ENCODE measurements at regions not wholly inside any gene's neighbourhood (a gene's known extent, or its start where the extent isn't known, plus 50 kb on each side); places are given as distances from the start of the nearest gene placed in this dataset.

DNA sequence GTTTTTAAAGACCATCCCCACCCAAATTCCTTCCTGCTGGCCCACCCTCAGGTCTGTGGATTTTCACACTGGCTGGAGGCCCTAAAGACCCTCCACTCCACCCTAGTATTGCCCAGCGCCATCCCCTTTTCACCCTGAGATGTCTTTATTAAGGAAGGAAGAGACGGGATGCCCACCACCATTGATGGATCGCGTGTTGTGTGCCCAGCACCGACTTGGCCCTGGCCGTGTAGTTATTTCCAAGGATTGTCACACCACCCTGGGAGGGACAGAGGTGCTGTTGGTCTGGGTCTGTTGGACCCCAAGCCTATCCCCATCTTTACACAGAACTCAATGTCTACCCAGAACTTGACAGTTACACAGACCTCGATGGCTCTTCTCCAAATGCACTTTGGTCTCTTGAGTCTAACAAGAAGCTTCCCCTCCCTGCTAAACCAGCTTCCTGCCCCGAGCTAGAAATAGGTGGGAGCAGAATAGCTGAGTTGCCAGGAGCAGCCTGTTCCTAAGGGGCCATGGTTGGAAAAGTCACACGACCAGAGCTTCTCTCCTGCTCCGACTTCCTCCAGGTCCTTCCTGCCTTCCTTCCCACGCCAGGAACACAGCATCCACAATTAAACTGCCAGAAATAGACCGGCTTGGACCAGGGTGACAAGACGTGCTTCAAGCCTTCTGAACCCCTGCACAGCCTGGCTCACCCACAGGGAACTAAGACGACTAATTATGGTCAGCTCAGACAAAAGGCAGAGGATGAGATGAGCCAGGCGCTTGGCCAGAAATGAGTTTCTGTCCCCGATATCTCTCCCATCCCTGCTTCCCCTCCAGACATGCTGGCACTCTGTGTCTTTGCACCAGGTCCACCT is 139.5 kb upstream of the CHST15 start:
- Mint-ChIP-seq H3K4me1 (no peaks in the 10 kb centered on the region), H3K27me3 (ENCODE audit: insufficient read depth, low read depth, poor library complexity) (peaks cover 1% of the 10 kb centered on the region), H3K9me3 (peaks cover 29% of the 10 kb centered on the region; the same call in 2 of the 3 replicates), H3K36me3 (ENCODE audit: low read depth) (0 out of 3 replicates have a peak, but pooled peaks cover 5% of the 10 kb centered on the region), H3K27ac (no peak overlapping the region), H3K4me3 (no peak overlapping the region)
- Histone ChIP-seq H3K36me3 (ENCODE audit: insufficient read depth) (no peaks in the 10 kb centered on the region), H3K79me2 (replicated peaks; ENCODE audit: insufficient read depth) (no peaks in the 10 kb centered on the region), H3K4me1 (ENCODE audit: insufficient read depth) (no peaks in the 10 kb centered on the region), H2AFZ (no peak overlapping the region), H4K20me1 (replicated peaks; ENCODE audit: insufficient read depth) (no peaks in the 10 kb centered on the region), H3K4me2 (no peak overlapping the region), H3K27ac (ENCODE audit: low read depth) (no peak overlapping the region), H3K9me2 (ENCODE audit: insufficient read depth) (0 out of 2 replicates have a peak, but pooled peaks cover 2% of the 10 kb centered on the region), H3K27me3 (ENCODE audit: insufficient read depth) (no peaks in the 10 kb centered on the region), H3K4me3 (no peak overlapping the region), H3F3A (replicated peaks; ENCODE audit: low read depth) (0 out of 2 replicates have a peak, but pooled peaks cover 4% of the 10 kb centered on the region)
- ATAC-seq (no peak), DNase-seq (ENCODE audit: low spot score) (no peak)
- TF ChIP-seq ZNF331 (CRISPR knock-in tag; IDR thresholded peaks at IDR 0.05; ENCODE audit: low read depth) (no peak), JUNB (IDR thresholded peaks at IDR 0.05; ENCODE audit: unreplicated experiment) (no peak), CREB1 (CRISPR knock-in tag; IDR thresholded peaks at IDR 0.05; ENCODE audit: low read depth) (no peak), STAT1 (IDR thresholded peaks at IDR 0.05; ENCODE audit: unreplicated experiment) (no peak), POLR2AphosphoS5 (IDR thresholded peaks at IDR 0.05; ENCODE audit: low read depth) (no peak), EZH2phosphoT487 (IDR thresholded peaks at IDR 0.05; ENCODE audit: unreplicated experiment) (no peak), ZNF114 (CRISPR knock-in tag; IDR thresholded peaks at IDR 0.05) (no peak), NANOG (IDR thresholded peaks at IDR 0.05; ENCODE audit: borderline replicate concordance) (no peak), EZH2 (IDR thresholded peaks at IDR 0.05; ENCODE audit: low read depth, unreplicated experiment) (no peak)
- TF ChIP-seq, protein P1, sequence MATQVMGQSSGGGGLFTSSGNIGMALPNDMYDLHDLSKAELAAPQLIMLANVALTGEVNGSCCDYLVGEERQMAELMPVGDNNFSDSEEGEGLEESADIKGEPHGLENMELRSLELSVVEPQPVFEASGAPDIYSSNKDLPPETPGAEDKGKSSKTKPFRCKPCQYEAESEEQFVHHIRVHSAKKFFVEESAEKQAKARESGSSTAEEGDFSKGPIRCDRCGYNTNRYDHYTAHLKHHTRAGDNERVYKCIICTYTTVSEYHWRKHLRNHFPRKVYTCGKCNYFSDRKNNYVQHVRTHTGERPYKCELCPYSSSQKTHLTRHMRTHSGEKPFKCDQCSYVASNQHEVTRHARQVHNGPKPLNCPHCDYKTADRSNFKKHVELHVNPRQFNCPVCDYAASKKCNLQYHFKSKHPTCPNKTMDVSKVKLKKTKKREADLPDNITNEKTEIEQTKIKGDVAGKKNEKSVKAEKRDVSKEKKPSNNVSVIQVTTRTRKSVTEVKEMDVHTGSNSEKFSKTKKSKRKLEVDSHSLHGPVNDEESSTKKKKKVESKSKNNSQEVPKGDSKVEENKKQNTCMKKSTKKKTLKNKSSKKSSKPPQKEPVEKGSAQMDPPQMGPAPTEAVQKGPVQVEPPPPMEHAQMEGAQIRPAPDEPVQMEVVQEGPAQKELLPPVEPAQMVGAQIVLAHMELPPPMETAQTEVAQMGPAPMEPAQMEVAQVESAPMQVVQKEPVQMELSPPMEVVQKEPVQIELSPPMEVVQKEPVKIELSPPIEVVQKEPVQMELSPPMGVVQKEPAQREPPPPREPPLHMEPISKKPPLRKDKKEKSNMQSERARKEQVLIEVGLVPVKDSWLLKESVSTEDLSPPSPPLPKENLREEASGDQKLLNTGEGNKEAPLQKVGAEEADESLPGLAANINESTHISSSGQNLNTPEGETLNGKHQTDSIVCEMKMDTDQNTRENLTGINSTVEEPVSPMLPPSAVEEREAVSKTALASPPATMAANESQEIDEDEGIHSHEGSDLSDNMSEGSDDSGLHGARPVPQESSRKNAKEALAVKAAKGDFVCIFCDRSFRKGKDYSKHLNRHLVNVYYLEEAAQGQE (IDR thresholded peaks at IDR 0.05; ENCODE audit: unreplicated experiment) = no peak
- TF ChIP-seq, protein P2, sequence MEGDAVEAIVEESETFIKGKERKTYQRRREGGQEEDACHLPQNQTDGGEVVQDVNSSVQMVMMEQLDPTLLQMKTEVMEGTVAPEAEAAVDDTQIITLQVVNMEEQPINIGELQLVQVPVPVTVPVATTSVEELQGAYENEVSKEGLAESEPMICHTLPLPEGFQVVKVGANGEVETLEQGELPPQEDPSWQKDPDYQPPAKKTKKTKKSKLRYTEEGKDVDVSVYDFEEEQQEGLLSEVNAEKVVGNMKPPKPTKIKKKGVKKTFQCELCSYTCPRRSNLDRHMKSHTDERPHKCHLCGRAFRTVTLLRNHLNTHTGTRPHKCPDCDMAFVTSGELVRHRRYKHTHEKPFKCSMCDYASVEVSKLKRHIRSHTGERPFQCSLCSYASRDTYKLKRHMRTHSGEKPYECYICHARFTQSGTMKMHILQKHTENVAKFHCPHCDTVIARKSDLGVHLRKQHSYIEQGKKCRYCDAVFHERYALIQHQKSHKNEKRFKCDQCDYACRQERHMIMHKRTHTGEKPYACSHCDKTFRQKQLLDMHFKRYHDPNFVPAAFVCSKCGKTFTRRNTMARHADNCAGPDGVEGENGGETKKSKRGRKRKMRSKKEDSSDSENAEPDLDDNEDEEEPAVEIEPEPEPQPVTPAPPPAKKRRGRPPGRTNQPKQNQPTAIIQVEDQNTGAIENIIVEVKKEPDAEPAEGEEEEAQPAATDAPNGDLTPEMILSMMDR (conservative IDR thresholded peaks at IDR 0.05; ENCODE audit: low read depth in 2 of 2) = no peak
- TF ChIP-seq, protein P3, sequence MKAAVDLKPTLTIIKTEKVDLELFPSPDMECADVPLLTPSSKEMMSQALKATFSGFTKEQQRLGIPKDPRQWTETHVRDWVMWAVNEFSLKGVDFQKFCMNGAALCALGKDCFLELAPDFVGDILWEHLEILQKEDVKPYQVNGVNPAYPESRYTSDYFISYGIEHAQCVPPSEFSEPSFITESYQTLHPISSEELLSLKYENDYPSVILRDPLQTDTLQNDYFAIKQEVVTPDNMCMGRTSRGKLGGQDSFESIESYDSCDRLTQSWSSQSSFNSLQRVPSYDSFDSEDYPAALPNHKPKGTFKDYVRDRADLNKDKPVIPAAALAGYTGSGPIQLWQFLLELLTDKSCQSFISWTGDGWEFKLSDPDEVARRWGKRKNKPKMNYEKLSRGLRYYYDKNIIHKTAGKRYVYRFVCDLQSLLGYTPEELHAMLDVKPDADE (IDR thresholded peaks at IDR 0.05) = no peak
- TF ChIP-seq, protein P4, sequence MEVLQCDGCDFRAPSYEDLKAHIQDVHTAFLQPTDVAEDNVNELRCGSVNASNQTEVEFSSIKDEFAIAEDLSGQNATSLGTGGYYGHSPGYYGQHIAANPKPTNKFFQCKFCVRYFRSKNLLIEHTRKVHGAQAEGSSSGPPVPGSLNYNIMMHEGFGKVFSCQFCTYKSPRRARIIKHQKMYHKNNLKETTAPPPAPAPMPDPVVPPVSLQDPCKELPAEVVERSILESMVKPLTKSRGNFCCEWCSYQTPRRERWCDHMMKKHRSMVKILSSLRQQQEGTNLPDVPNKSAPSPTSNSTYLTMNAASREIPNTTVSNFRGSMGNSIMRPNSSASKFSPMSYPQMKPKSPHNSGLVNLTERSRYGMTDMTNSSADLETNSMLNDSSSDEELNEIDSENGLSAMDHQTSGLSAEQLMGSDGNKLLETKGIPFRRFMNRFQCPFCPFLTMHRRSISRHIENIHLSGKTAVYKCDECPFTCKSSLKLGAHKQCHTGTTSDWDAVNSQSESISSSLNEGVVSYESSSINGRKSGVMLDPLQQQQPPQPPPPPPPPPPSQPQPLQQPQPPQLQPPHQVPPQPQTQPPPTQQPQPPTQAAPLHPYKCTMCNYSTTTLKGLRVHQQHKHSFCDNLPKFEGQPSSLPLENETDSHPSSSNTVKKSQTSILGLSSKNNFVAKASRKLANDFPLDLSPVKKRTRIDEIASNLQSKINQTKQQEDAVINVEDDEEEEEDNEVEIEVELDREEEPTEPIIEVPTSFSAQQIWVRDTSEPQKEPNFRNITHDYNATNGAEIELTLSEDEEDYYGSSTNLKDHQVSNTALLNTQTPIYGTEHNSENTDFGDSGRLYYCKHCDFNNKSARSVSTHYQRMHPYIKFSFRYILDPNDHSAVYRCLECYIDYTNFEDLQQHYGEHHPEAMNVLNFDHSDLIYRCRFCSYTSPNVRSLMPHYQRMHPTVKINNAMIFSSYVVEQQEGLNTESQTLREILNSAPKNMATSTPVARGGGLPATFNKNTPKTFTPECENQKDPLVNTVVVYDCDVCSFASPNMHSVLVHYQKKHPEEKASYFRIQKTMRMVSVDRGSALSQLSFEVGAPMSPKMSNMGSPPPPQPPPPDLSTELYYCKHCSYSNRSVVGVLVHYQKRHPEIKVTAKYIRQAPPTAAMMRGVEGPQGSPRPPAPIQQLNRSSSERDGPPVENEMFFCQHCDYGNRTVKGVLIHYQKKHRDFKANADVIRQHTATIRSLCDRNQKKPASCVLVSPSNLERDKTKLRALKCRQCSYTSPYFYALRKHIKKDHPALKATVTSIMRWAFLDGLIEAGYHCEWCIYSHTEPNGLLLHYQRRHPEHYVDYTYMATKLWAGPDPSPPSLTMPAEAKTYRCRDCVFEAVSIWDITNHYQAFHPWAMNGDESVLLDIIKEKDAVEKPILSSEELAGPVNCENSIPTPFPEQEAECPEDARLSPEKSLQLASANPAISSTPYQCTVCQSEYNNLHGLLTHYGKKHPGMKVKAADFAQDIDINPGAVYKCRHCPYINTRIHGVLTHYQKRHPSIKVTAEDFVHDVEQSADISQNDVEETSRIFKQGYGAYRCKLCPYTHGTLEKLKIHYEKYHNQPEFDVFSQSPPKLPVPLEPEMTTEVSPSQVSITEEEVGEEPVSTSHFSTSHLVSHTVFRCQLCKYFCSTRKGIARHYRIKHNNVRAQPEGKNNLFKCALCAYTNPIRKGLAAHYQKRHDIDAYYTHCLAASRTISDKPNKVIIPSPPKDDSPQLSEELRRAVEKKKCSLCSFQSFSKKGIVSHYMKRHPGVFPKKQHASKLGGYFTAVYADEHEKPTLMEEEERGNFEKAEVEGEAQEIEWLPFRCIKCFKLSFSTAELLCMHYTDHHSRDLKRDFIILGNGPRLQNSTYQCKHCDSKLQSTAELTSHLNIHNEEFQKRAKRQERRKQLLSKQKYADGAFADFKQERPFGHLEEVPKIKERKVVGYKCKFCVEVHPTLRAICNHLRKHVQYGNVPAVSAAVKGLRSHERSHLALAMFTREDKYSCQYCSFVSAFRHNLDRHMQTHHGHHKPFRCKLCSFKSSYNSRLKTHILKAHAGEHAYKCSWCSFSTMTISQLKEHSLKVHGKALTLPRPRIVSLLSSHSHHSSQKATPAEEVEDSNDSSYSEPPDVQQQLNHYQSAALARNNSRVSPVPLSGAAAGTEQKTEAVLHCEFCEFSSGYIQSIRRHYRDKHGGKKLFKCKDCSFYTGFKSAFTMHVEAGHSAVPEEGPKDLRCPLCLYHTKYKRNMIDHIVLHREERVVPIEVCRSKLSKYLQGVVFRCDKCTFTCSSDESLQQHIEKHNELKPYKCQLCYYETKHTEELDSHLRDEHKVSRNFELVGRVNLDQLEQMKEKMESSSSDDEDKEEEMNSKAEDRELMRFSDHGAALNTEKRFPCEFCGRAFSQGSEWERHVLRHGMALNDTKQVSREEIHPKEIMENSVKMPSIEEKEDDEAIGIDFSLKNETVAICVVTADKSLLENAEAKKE (CRISPR knock-in tag; IDR thresholded peaks at IDR 0.05) = no peak
